IPS DF 4.7 (cell line): ENCODE measurements at regions not wholly inside any gene's neighbourhood (a gene's known extent, or its start where the extent isn't known, plus 50 kb on each side); places are given as distances from the start of the nearest gene placed in this dataset.

Source experiments
- DNase-seq: peaks from one replicate; pipeline ENCODE4 v3.0.0-alpha.2; 2013; ENCODE audit warnings: low spot score; ENCODE audit errors: extremely low read depth

DNA sequence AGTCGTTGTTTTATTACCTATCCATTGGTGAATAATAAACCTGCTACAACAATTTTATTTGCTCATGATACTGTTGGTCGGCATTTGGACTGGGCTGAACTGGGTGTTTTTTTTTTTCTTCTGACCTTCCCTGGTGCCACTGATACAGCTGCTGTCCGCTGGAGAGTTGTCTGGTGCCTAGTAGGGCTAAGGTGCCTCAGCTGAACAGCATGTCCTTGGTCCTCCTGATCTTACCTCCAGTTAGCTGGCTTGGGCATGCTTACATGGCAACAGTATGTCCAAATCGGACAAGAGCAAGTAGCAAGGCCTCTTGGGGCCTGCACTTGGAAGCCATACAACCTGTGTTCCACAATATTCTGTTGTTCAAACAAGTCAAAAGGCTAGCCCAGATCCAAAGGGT, 563.4 kb downstream of the BMP2 start:
- DNase-seq = no peak

GRCh38 chr20:7332169-7332568, 564.7 kb downstream of the BMP2 start:
- no peak for DNase-seq

GRCh38 chr20:7333841-7334240, 566.4 kb downstream of the BMP2 start:
- DNase-seq = no peak

DNA sequence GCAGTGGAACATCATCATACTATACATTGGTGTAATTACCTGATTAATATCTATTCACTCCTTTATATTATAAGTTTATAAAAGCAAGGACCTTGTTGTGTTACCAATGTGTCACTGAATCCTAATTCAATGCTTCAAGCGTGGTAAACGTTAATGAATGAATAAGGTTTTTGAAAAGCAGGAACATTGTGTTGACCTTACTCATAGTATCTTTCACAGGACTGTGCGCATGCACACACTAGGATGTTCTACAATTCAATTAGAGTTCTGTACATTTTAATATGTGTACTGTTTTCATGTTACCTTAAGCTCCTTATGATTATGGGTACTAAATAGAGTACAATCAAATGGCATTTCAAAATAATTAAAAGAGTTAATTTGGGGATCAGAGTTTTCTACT, 578.5 kb downstream of the BMP2 start:
- no peak for DNase-seq

GRCh38 chr20:7346562-7346961, 579.1 kb downstream of the BMP2 start:
- no peak for DNase-seq

GRCh38 chr20:7347409-7347808, 579.9 kb downstream of the BMP2 start:
- no peak for DNase-seq

DNA sequence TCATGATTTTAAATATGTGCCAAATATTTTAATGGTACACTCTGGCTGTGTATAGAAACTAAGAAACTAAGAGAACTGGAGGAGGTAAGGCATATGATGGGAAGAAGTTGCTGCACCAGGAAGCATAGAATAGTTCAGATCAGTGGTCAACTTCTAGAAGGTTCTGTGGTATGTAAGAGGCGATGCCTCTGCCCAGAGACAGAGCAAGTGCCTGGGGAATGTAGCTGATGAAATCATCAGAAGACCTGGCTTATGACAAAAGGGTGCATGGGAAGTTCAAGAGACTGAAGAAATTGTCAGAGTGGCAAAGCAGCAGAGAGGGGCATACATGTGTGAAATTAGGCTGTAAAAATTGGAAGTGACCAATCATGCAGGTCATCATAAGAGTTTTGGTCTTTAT, 580.8 kb downstream of the BMP2 start:
- no peak for DNase-seq

GRCh38 chr20:7352165-7352564, 584.7 kb downstream of the BMP2 start:
- DNase-seq = no peak

DNA sequence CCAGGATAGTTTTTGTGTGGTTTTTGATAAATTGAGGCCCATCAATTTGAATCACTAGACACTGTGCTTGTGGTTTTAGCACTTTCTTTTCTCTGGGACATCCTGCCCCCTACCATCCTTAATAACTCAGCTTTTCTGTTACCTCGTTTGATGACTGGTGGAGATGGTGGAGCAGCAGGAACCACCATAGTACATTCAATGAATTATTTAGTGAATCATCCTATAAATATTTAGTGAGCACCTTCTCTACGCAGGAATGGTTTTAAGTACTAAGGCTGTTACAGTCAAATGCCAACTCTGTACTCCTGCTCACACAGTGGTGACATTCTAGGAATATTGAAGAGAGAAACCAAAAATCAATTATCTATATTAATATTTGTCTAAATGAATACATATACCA, 585.2 kb downstream of the HAO1 start:
- DNase-seq = no peak

DNA sequence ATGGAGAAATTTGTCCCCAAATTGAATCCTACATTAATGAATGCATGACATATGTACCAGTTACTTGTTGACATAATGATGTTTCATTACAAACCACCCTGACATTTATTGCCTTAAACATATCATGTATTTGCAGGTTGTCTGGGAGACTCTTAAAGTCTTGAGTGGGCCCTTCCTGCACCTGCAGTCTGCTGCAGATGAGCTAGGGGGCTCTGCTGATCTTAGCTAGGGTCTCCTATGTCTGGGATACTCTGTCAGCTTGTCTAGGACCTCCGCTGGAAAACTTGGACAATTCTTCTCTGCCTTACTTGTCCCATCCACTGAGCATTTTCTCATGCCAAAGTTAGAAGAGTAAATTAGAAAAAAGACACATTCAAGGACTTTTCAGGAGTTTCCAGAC, 581.6 kb downstream of the HAO1 start:
- no peak for DNase-seq

GRCh38 chr20:7359739-7360138, 580.5 kb downstream of the HAO1 start:
- DNase-seq = no peak

- DNase-seq = no peak
These were observed 578.9 kb downstream of the HAO1 start for GRCh38 chr20:7361321-7361720.

DNA sequence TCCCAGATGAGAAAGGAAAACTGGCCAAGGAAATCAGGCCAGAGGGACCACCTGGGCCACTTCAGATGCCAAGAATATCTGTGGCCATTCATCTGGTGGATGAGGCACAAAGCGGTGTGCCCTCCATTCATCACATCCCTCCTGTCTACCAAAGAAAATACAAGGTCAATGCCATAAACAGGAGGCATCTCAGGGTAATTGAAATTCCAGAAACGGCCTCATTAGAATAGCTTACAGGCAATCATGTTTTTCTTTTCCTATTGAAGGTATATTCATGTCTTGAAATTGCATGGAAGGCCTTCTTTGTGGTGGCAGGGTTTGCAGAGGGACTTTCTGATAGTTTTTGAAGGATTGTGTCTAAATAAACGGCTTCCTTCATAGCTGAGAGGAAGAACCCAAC, 578.3 kb downstream of the HAO1 start:
- no peak for DNase-seq

DNA sequence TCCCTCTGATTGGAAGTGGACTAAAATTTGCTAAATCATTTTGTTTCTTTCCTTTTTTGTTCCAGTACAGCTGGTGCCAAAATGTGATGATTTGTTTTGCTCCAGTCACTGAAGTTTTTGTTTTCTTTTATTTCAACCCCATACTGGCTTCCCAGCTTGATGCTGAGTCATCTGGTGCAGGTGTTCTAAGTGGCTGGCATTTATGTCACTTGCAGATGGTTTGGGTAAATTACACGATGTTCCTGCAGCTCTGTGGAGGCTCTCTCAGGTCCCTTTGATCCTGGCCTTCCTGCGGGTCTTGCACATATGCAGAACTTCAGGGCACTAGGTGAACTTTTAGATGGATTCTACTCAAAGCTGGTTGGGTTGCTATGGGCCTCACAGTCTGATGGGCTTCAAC, 577.7 kb downstream of the HAO1 start:
- DNase-seq = no peak

DNA sequence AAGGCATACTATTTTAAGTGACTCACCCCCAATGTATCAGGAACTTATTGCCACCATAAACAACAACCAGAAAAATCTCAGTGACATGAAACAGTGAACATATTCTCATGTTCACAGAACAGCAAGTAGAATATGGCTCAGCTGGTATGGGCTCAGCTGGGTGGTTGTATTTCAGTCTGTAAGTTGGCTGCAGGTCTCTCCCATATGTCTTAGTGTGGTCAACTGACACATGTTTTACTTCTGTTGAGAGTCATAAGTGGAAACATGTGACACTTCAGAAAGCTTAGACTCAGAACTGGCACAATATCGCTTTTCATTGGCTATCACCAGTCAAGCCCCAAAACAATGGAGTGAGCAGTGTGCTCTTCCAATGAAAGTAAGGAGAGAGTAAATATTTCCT, 574.1 kb downstream of the HAO1 start:
- no peak for DNase-seq

GRCh38 chr20:7371518-7372163, 568.6 kb downstream of the HAO1 start:
- no peak for DNase-seq

DNA sequence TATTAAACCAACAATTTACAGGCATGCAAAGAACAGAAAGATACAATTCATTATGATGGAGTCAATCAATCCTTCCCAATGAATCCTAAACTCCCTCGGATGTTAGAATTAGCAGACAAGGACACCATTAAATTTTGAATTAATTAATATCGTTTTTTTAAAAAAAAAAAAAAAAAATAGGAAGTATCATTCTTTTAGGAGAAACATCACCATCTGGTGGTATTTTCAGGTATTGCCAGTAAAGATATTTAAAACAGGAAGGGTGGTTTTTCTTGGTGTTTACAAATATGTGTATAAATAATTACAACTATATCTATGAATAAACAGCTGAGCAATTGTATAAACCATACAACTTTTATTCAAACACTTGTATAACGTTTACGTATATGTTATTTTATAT, 564.4 kb downstream of the HAO1 start:
- no peak for DNase-seq

DNA sequence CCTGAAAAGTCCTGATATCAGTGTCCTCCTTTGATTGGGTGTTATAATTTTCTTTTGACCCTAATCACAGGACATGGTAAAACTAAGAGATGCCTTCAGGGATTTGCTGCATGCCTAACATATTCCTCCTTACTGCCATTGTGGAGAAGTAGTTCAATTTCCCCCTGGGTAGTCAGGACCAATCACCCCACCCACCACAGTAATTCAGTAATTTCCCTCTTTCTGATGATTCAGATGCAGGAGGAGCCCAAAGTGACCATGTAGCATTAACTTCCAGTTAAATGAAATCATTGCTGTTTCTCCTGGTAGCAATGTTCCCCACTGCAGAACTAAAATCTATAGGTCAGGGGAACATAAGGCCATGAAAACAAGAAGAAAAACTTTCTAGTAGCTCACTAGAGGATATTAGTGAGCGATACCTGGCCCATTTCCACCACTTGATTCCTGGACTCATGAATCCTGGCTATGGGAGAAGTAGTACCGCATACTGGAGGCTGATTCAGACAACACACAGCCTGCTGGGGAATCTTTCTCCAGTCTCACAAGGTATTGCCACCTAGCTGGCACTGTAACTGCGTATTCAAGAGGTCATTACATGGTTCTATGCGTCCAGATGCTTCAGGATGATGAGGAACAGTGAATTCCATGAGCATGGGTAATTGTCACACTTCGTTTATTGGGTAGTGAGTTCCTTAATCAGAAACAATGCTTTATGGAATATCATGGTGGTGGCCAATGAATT, 561.2 kb downstream of the HAO1 start:
- no peak for DNase-seq

DNA sequence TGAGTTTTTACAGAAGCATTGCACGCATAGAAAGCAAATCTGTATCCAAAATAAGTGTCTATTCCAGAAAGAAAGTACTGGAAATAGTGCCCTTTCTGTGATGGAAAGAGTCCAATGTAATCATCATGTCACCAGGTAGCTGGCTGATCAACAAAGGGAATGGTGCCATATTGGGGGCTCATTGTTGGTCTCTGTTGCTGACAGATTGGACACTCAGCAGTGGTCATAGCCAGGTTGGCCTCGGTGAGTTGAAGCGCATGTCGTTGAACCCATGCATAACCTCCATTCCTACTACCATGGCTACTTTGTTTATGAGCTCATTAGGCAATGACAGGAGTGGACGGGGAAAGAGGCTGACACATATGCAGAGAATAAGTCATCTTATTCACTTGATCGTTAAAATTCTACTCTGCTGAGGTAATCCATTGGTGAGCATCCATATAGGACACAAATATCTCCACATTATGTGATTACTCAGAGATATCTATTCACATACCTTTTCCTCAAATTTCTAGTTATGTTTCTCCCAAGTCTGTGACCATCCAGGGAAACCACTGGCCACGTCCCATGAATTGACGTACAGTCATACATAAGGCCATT, 560.5 kb downstream of the HAO1 start:
- no peak for DNase-seq

- no peak for DNase-seq
These were observed 557.0 kb downstream of the HAO1 start for GRCh38 chr20:7383216-7383615.

DNA sequence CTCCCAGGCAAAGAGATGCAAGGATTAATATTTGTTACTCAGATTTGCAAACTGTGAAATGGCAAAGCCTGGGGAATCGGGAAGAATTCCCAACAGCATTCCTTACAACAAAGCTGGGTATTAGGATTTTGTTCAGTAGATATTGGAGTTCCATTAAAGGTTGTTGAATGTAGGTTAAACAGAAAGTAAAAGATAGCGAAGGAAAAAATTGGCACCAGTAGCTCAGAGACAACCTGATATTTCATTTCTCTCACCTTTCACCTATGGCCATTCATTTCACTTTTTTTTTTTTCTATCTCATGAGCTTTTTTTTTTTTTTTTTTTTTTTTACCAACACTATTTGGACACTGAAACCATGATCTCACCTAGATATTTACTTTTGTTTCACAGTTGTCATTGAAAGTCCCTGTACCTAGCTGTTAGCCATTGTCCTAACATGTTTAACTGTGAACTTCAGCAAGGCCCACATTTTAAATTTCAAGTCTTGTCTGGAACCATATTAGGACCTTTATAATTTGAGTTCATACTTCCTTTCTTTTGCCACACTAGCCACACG, 552.5 kb downstream of the HAO1 start:
- DNase-seq = no peak

GRCh38 chr20:7389216-7389615, 551.0 kb downstream of the HAO1 start:
- no peak for DNase-seq
